ENCODE measurements at regions not wholly inside any gene's neighbourhood (a gene's known extent, or its start where the extent isn't known, plus 50 kb on each side); places are given as distances from the start of the nearest gene placed in this dataset.

DNA sequence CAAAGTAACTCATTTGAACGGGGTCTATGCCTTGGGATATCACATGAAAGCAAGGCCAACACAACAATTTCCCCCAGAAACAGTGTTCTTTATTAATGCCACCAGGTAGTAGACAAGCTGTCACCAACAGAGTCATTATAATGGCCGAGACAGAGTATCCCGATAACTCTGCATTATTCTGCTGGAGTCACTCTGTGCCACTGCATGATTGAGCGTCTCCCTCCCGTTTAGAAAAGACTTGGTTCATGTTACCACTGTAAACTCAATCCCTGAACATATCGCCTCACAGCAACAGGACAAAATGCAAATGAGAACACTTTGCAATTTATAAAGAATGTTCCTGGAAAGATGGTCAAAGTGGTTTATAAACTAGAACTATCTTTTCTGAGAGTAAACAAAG lies 932.5 kb downstream of the GATA3 start:
- TF ChIP-seq, protein P1, sequence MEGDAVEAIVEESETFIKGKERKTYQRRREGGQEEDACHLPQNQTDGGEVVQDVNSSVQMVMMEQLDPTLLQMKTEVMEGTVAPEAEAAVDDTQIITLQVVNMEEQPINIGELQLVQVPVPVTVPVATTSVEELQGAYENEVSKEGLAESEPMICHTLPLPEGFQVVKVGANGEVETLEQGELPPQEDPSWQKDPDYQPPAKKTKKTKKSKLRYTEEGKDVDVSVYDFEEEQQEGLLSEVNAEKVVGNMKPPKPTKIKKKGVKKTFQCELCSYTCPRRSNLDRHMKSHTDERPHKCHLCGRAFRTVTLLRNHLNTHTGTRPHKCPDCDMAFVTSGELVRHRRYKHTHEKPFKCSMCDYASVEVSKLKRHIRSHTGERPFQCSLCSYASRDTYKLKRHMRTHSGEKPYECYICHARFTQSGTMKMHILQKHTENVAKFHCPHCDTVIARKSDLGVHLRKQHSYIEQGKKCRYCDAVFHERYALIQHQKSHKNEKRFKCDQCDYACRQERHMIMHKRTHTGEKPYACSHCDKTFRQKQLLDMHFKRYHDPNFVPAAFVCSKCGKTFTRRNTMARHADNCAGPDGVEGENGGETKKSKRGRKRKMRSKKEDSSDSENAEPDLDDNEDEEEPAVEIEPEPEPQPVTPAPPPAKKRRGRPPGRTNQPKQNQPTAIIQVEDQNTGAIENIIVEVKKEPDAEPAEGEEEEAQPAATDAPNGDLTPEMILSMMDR (conservative IDR thresholded peaks at IDR 0.05): no peak
- no peak for TF ChIP-seq EZH2 (IDR thresholded peaks at IDR 0.05; ENCODE audit: low read depth)
